IMR-90 (cell line): ENCODE measurements at regions not wholly inside any gene's neighbourhood (a gene's known extent, or its start where the extent isn't known, plus 50 kb on each side); places are given as distances from the start of the nearest gene placed in this dataset.

ENCODE experiments used
- ATAC-seq: fragments of 200-7000 bp; cut with Tn5 transposase; 2 replicates; pipeline ENCODE4 v1.9.1; 2020; ENCODE audit warnings: low read depth, mild to moderate bottlenecking, moderate library complexity
- BruUV-seq: library from RNA; stranded (reverse); fragments of 400-500 nt; replicated peaks from 2 replicates; lab custom pipeline; 2021; lab: Mats Ljungman, UMichigan
- CTCF ChIA-PET: fragments of 300-600 bp; formaldehyde crosslinking; extraction: SDS; loops from one replicate; lab custom pipeline; 2021; ENCODE audit warnings: antibody characterized with exemption; lab: Yijun Ruan, JAX
- POLR2A ChIA-PET: fragments of 300-600 bp; sonication (Branson Sonifier 250); formaldehyde crosslinking; loops from one replicate; lab custom pipeline; 2022; ENCODE audit warnings: antibody characterized with exemption; ENCODE audit not compliant: unreplicated experiment; lab: Charles Lee
- DNase-seq: peaks from one replicate; pipeline ENCODE4 v3.0.0; 2013
- H2AFZ ChIP-seq: replicated peaks from 2 replicates; pipeline ENCODE3; 2013; ENCODE audit warnings: low read length, mild to moderate bottlenecking; ENCODE audit not compliant: poor library complexity
- H2AK5ac ChIP-seq: 2 replicates; pipeline ENCODE4 v1.6.1; 2013; ENCODE audit warnings: low read depth, low read length, inconsistent platforms
- H2AK9ac ChIP-seq: replicated peaks from 2 replicates; pipeline ENCODE3; 2013; ENCODE audit warnings: mild to moderate bottlenecking, low read depth, low read length, moderate library complexity; ENCODE audit not compliant: poor library complexity
- H2BK120ac ChIP-seq: 2 replicates; pipeline ENCODE4 v1.6.1; 2013; ENCODE audit warnings: low read depth, low read length, inconsistent platforms
- H2BK15ac ChIP-seq: 3 replicates; pipeline ENCODE4 v1.6.1; 2013; ENCODE audit warnings: low read depth, low read length, inconsistent platforms
- H2BK20ac ChIP-seq: 2 replicates; pipeline ENCODE4 v1.6.1; 2013; ENCODE audit warnings: low read depth, mild to moderate bottlenecking, inconsistent platforms, low read length, moderate library complexity
- H2BK5ac ChIP-seq: 2 replicates; pipeline ENCODE4 v1.6.1; 2013; ENCODE audit warnings: mild to moderate bottlenecking, low read depth, low read length, inconsistent platforms; ENCODE audit not compliant: poor library complexity, severe bottlenecking
- H3K14ac ChIP-seq: replicated peaks from 2 replicates; pipeline ENCODE4 v1.6.1; 2013; ENCODE audit warnings: low read depth, low read length, inconsistent platforms
- H3K18ac ChIP-seq: 2 replicates; pipeline ENCODE4 v1.6.1; 2013; ENCODE audit warnings: low read depth, low read length, control low read depth
- H3K23ac ChIP-seq: 2 replicates; pipeline ENCODE4 v1.6.1; 2013; ENCODE audit warnings: low read depth, low read length, inconsistent platforms
- H3K27ac ChIP-seq: 2 replicates; pipeline ENCODE4 v1.5.1; 2013; ENCODE audit warnings: mild to moderate bottlenecking, control low read depth, low read length; ENCODE audit not compliant: insufficient read depth
- H3K27me3 ChIP-seq: 2 replicates; pipeline ENCODE4 v1.6.1; 2013; ENCODE audit warnings: low read length; ENCODE audit not compliant: control insufficient read depth, insufficient read depth
- H3K36me3 ChIP-seq: 2 replicates; pipeline ENCODE4 v1.6.1; 2013; ENCODE audit warnings: low read length, mixed read lengths; ENCODE audit not compliant: control insufficient read depth, insufficient read depth
- H3K4ac ChIP-seq: 2 replicates; pipeline ENCODE4 v1.6.1; 2013; ENCODE audit warnings: low read depth, low read length, inconsistent platforms
- H3K4me1 ChIP-seq: 2 replicates; pipeline ENCODE4 v1.6.1; 2013; ENCODE audit warnings: low read length, mixed read lengths; ENCODE audit not compliant: control insufficient read depth, insufficient read depth
- H3K4me2 ChIP-seq: 2 replicates; pipeline ENCODE4 v1.6.1; 2013; ENCODE audit warnings: low read depth, mild to moderate bottlenecking, control low read depth, low read length, moderate library complexity
- H3K4me3 ChIP-seq: 2 replicates; pipeline ENCODE4 v1.5.1; 2013; ENCODE audit warnings: low read depth, mild to moderate bottlenecking, control low read depth, low read length, moderate library complexity; ENCODE audit not compliant: insufficient read depth
- H3K56ac ChIP-seq: 2 replicates; pipeline ENCODE4 v1.6.1; 2013; ENCODE audit warnings: low read length, inconsistent platforms; ENCODE audit not compliant: insufficient read depth; ENCODE audit errors: extremely low read depth
- H3K79me1 ChIP-seq, 2 experiments: 2 replicates each; pipeline ENCODE4 v1.6.1; 2013; ENCODE audit warnings: low read length in 2 of 2, inconsistent platforms in 1 of 2, low read depth in 1 of 2
- H3K9ac ChIP-seq: 2 replicates; pipeline ENCODE4 v1.6.1; 2013; ENCODE audit warnings: low read depth, low read length, control low read depth
- H3K9me1 ChIP-seq: 2 replicates; pipeline ENCODE4 v1.6.1; 2013; ENCODE audit warnings: low read length, inconsistent platforms; ENCODE audit not compliant: insufficient read depth
- H3K9me3 ChIP-seq: 2 replicates; pipeline ENCODE4 v1.6.1; 2013; ENCODE audit warnings: low read length; ENCODE audit not compliant: control insufficient read depth, insufficient read depth
- H4K20me1 ChIP-seq: 2 replicates; pipeline ENCODE4 v1.6.1; 2013; ENCODE audit warnings: low read length, inconsistent platforms; ENCODE audit not compliant: insufficient read depth
- H4K5ac ChIP-seq: 2 replicates; pipeline ENCODE4 v1.6.1; 2013; ENCODE audit warnings: mild to moderate bottlenecking, low read depth, low read length, control low read depth
- H4K8ac ChIP-seq, 2 experiments: 2 replicates each; pipeline ENCODE4 v1.6.1; 2013; ENCODE audit warnings: low read depth in 2 of 2, low read length in 2 of 2, control low read depth in 1 of 2, inconsistent platforms in 1 of 2
- H4K91ac ChIP-seq: 2 replicates; pipeline ENCODE4 v1.6.1; 2013; ENCODE audit warnings: low read depth, low read length, inconsistent platforms; ENCODE audit not compliant: insufficient read depth
- CEBPB ChIP-seq: IDR thresholded peaks from 2 replicates; pipeline ENCODE4 v1.6.1; 2012; ENCODE audit warnings: low read depth, low read length, improper control_type of control experiment
- CTCF ChIP-seq: conservative IDR thresholded peaks from 2 replicates; pipeline ENCODE4 v1.5.1; 2012; ENCODE audit warnings: mild to moderate bottlenecking, low read depth, low read length, improper control_type of control experiment
- FOS ChIP-seq: fragments of 150-350 bp; IDR thresholded peaks from 2 replicates; pipeline ENCODE4 v1.6.1; 2016; ENCODE audit warnings: low read depth, low read length
- MAFK ChIP-seq: IDR thresholded peaks from 2 replicates; pipeline ENCODE4 v1.6.1; 2012; ENCODE audit warnings: low read depth, low read length, improper control_type of control experiment
- MAZ ChIP-seq: IDR thresholded peaks from 2 replicates; pipeline ENCODE4 v1.6.1; 2012; ENCODE audit warnings: low read depth, mild to moderate bottlenecking, low read length, improper control_type of control experiment, moderate library complexity, borderline replicate concordance
- MXI1 ChIP-seq: IDR thresholded peaks from 2 replicates; pipeline ENCODE4 v1.6.1; 2012; ENCODE audit warnings: low read depth, mild to moderate bottlenecking, low read length, moderate library complexity, borderline replicate concordance
- NFE2L2 ChIP-seq: fragments of 150-350 bp; IDR thresholded peaks from 2 replicates; pipeline ENCODE4 v1.6.1; 2016; ENCODE audit warnings: low read depth, mild to moderate bottlenecking, low read length
- POLR2A ChIP-seq: IDR thresholded peaks from 2 replicates; pipeline ENCODE4 v1.6.1; 2012; ENCODE audit warnings: mild to moderate bottlenecking, low read depth, low read length
- RCOR1 ChIP-seq: IDR thresholded peaks from 2 replicates; pipeline ENCODE4 v1.6.1; 2012; ENCODE audit warnings: mild to moderate bottlenecking, low read length, improper control_type of control experiment; ENCODE audit not compliant: insufficient replicate concordance
- RFX5 ChIP-seq: IDR thresholded peaks from 2 replicates; pipeline ENCODE4 v1.8.0; 2012; ENCODE audit warnings: low read depth, mild to moderate bottlenecking, low read length, moderate library complexity
- SMC3 ChIP-seq: fragments of 150-350 bp; IDR thresholded peaks from 2 replicates; pipeline ENCODE4 v1.6.1; 2016; ENCODE audit warnings: low read depth, mild to moderate bottlenecking, antibody characterized with exemption, low read length, moderate library complexity
- dilution Hi-C: fragments of 300-500 bp; cut with HindIII; formaldehyde crosslinking; loops from one replicate; pipeline ENCODE4 v1.14.3; 2018; ENCODE audit warnings: low sequenced_read_pairs; ENCODE audit not compliant: unreplicated experiment
- in situ Hi-C: fragments of 300-500 bp; cut with MboI; formaldehyde crosslinking; loops from 3 replicates; pipeline ENCODE4 v1.14.3; 2019; ENCODE audit warnings: low sequenced_read_pairs, inconsistent platforms, mixed read lengths
- intact Hi-C: fragments of 100-400 bp; cut with micrococcal nuclease; formaldehyde crosslinking; loops from 2 replicates; pipeline ENCODE4 v1.10.0; 2022
- TF ChIP-seq, protein P1 (sequence below): fragments of 150-350 bp; IDR thresholded peaks from 2 replicates; pipeline ENCODE4 v1.6.1; 2016; ENCODE audit warnings: low read depth, mild to moderate bottlenecking, low read length, moderate library complexity, borderline replicate concordance

DNA sequence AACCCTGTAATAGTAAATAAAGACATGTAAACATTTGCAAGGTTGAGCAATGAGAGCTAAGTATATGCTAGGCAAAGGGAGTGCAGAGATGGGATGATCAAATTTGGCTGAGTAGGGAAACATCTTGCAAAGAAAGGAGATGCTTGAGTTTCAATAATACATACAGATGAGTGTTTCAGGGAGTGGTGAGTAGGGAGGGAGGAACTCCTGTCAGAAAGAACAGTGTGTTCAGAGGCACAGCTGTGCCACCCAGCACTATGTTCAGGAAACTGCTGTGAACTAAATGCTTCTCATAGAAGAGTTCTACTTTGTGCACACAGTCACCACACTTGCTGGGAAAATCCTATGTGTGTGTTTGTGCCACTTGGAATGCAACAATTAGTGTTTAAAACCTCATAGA is 1077.1 kb downstream of the UQCRFS1 start:
- Histone ChIP-seq H2AK5ac (no peak overlapping the region), H2BK15ac (no peak overlapping the region), H3K4me3 (no peak overlapping the region), H2AK9ac (no peak overlapping the region), H3K27me3 (no peaks in the 10 kb centered on the region), H3K23ac (no peak overlapping the region), H4K5ac (no peak overlapping the region), H3K9me3 (peaks cover 27% of the 10 kb centered on the region), H3K56ac (no peak overlapping the region), H2AFZ (no peak overlapping the region), H2BK120ac (no peak overlapping the region), H3K14ac (no peak overlapping the region), H4K8ac (no peak overlapping the region), H3K4me2 (no peak overlapping the region), H3K18ac (no peak overlapping the region), H3K9me1 (no peaks in the 10 kb centered on the region), H2BK5ac (no peak overlapping the region), H3K36me3 (no peaks in the 10 kb centered on the region), H3K9ac (no peak overlapping the region), H3K79me1 (no peaks in the 10 kb centered on the region), H2BK20ac (no peak overlapping the region), H4K20me1 (no peaks in the 10 kb centered on the region), H3K4ac (no peak overlapping the region), H4K91ac (no peak overlapping the region), H3K27ac (no peak overlapping the region), H3K4me1 (no peaks in the 10 kb centered on the region)
- dilution Hi-C loops (no loop called here), intact Hi-C loops (no loop called here), in situ Hi-C loops (no loop called here)
- TF ChIP-seq CEBPB (no peak), FOS (no peak), NFE2L2 (no peak), MXI1 (no peak), MAFK (no peak), MAZ (no peak), SMC3 (no peak), POLR2A (no peak), CTCF (no peak), RFX5 (no peak), RCOR1 (no peak)
- TF ChIP-seq, protein P1, sequence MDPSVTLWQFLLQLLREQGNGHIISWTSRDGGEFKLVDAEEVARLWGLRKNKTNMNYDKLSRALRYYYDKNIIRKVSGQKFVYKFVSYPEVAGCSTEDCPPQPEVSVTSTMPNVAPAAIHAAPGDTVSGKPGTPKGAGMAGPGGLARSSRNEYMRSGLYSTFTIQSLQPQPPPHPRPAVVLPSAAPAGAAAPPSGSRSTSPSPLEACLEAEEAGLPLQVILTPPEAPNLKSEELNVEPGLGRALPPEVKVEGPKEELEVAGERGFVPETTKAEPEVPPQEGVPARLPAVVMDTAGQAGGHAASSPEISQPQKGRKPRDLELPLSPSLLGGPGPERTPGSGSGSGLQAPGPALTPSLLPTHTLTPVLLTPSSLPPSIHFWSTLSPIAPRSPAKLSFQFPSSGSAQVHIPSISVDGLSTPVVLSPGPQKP, result no peak
- ChIA-PET POLR2A (interaction anchor here (0.5 kb wide), 1 partner anchor 176 kb away, joined by 3 read pairs; no protein-coding TSS in a partner anchor), CTCF (no interaction called here)
- BruUV-seq, result no TSS peak
- no peak for DNase-seq
- ATAC-seq, result no peak
